SK-N-SH (cell line): ENCODE measurements at regions not wholly inside any gene's neighbourhood (a gene's known extent, or its start where the extent isn't known, plus 50 kb on each side); places are given as distances from the start of the nearest gene placed in this dataset.

Experiments used
- CTCF ChIA-PET: fragments of 300-600, 350-600 bp; formaldehyde crosslinking; extraction: SDS; loops from one replicate; lab custom pipeline; 2021; lab: Yijun Ruan, JAX
- POLR2A ChIA-PET: fragments of 350-600 bp; sonication (Branson Sonifier 250); formaldehyde crosslinking; extraction: SDS; loops from one replicate; lab custom pipeline; 2020; ENCODE audit warnings: antibody characterized with exemption, inconsistent platforms; lab: Yijun Ruan, JAX
- DNase-seq: peaks from one replicate; pipeline ENCODE4 v3.0.0; 2012
- H2AFZ ChIP-seq: fragments of 200-600 bp; sonication (generic); 2 replicates; pipeline ENCODE4 v1.8.1; 2016; ENCODE audit warnings: antibody characterized with exemption, mild to moderate bottlenecking, low read depth
- H3F3A ChIP-seq: fragments of 200-600 bp; sonication (generic); replicated peaks from 2 replicates; pipeline ENCODE3; 2016; ENCODE audit warnings: antibody characterized with exemption, mild to moderate bottlenecking; ENCODE audit not compliant: insufficient read depth
- H3K27ac ChIP-seq, 2 experiments: fragments of 200-500 bp in 1 of 2; fragments of 200-600 bp in 1 of 2; sonication (Bioruptor generic) in 1 of 2; sonication (generic), shearing (Covaris generic) in 1 of 2; 2 replicates each; pipeline versions ENCODE4 v1.5.1 to v1.6.1; 2014 to 2016; ENCODE audit warnings: low read depth in 2 of 2, inconsistent platforms in 1 of 2, low read length in 1 of 2, mild to moderate bottlenecking in 1 of 2, mixed read lengths in 1 of 2
- H3K27me3 ChIP-seq: fragments of 200-600 bp; sonication (generic), shearing (Covaris generic); 2 replicates; pipeline ENCODE4 v1.6.1; 2016; ENCODE audit warnings: mixed run types; ENCODE audit not compliant: insufficient read depth
- H3K36me3 ChIP-seq, 2 experiments: fragments of 200-500 bp in 1 of 2; fragments of 200-600 bp in 1 of 2; sonication (Bioruptor generic) in 1 of 2; sonication (generic) in 1 of 2; replicated peaks in 1 of 2; 2 replicates each; pipeline versions ENCODE3 to v1.5.1; 2014 to 2016; ENCODE audit warnings: low read length in 1 of 2, mild to moderate bottlenecking in 1 of 2; ENCODE audit not compliant: insufficient read depth in 2 of 2, control insufficient read depth in 1 of 2
- H3K4me1 ChIP-seq, 2 experiments: fragments of 200-500 bp in 1 of 2; fragments of 200-600 bp in 1 of 2; sonication (Bioruptor generic) in 1 of 2; sonication (generic), shearing (Covaris generic) in 1 of 2; 2 replicates each; pipeline versions ENCODE4 v1.5.1 to v1.6.1; 2014 to 2016; ENCODE audit warnings: low read depth in 1 of 2, low read length in 1 of 2, mixed run types in 1 of 2; ENCODE audit not compliant: insufficient read depth in 2 of 2, control insufficient read depth in 1 of 2
- H3K4me2 ChIP-seq: fragments of 200-600 bp; sonication (generic), shearing (Covaris generic); 2 replicates; pipeline ENCODE4 v1.6.1; 2017; ENCODE audit warnings: mixed run types
- H3K4me3 ChIP-seq, 2 experiments: fragments of 200-500 bp in 1 of 2; fragments of 200-600 bp in 1 of 2; sonication (Bioruptor generic) in 1 of 2; sonication (generic), shearing (Covaris generic) in 1 of 2; 2 replicates each; pipeline versions ENCODE4 v1.5.1 to v1.8.1; 2014 to 2016; ENCODE audit warnings: low read depth in 2 of 2, inconsistent platforms in 1 of 2, low read length in 1 of 2, mild to moderate bottlenecking in 1 of 2, mixed read lengths in 1 of 2, moderate library complexity in 1 of 2
- H3K79me2 ChIP-seq: fragments of 200-600 bp; sonication (generic); 2 replicates; pipeline ENCODE4 v1.8.1; 2017; ENCODE audit warnings: mild to moderate bottlenecking; ENCODE audit not compliant: insufficient read depth
- H3K9ac ChIP-seq: fragments of 200-600 bp; sonication (generic); 2 replicates; pipeline ENCODE4 v1.6.1; 2017; ENCODE audit warnings: mixed run types
- H3K9me2 ChIP-seq: fragments of 200-600 bp; sonication (generic); 2 replicates; pipeline ENCODE4 v1.6.1; 2017; ENCODE audit warnings: mixed run types
- H3K9me3 ChIP-seq: fragments of 200-600 bp; sonication (generic); 2 replicates; pipeline ENCODE4 v1.6.1; 2017; ENCODE audit warnings: mixed run types, mild to moderate bottlenecking, moderate library complexity
- H4K20me1 ChIP-seq: fragments of 200-600 bp; sonication (generic); 2 replicates; pipeline ENCODE4 v1.6.1; 2017; ENCODE audit warnings: mild to moderate bottlenecking, mixed run types; ENCODE audit not compliant: insufficient read depth
- ELF1 ChIP-seq: IDR thresholded peaks from 2 replicates; pipeline ENCODE4 v1.4.0; 2012
- FOSL2 ChIP-seq: IDR thresholded peaks from 2 replicates; pipeline ENCODE4 v1.4.0; 2012; ENCODE audit warnings: low read depth, mild to moderate bottlenecking, moderate library complexity, borderline replicate concordance
- MXI1 ChIP-seq: IDR thresholded peaks from 2 replicates; pipeline ENCODE4 v1.6.1; 2012; ENCODE audit warnings: mild to moderate bottlenecking, low read depth, low read length, improper control_type of control experiment
- NFIC ChIP-seq: IDR thresholded peaks from 2 replicates; pipeline ENCODE4 v1.4.0; 2012; ENCODE audit warnings: borderline replicate concordance
- NRF1 ChIP-seq: IDR thresholded peaks from 2 replicates; pipeline ENCODE4 v1.6.1; 2012; ENCODE audit warnings: low read depth, mild to moderate bottlenecking, low read length
- RAD21 ChIP-seq: IDR thresholded peaks from 2 replicates; pipeline ENCODE4 v1.6.1; 2012; ENCODE audit warnings: mild to moderate bottlenecking, low read length
- SIN3A ChIP-seq: IDR thresholded peaks from 2 replicates; pipeline ENCODE4 v1.6.1; 2012; ENCODE audit warnings: low read depth, mild to moderate bottlenecking, low read length, moderate library complexity, borderline replicate concordance
- SMC3 ChIP-seq: IDR thresholded peaks from 2 replicates; pipeline ENCODE4 v1.6.1; 2012; ENCODE audit warnings: low read depth, low read length, improper control_type of control experiment
- YY1 ChIP-seq: IDR thresholded peaks from 2 replicates; pipeline ENCODE4 v1.4.0; 2012; ENCODE audit warnings: low read depth, mild to moderate bottlenecking
- WGBS: methylation state at CpG from one replicate; pipeline ENCODE4 v1.1.6; 2017; ENCODE audit warnings: low lambda C conversion rate; 5-methylcytosine and 5-hydroxymethylcytosine counted together
- TF ChIP-seq, protein P1 (sequence below): fragments of 150-350 bp; IDR thresholded peaks from 2 replicates; pipeline ENCODE4 v1.6.1; 2017; ENCODE audit warnings: antibody characterized with exemption, low read length, low read depth, borderline replicate concordance

DNA sequence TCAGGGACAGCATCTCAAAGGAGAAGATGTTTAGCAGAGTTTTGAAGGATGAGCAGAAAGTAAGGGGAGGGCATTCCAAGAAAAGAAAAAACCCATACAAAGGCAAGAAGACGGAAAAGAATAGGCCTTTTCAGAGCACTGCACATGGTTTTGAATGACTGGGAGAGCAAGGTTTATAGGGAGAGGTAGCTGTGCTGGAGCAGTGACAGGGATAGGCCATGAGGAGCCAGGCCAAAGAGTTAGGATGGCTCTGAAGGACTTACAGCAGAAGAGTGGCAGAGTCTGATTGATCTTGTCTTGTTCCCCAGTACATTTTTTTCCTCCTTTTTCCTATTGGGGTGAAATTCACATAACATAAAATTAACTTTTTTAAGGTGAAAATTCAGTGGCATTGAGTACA, 55.8 kb upstream of the PAK1 start:
- no peaks in the 10 kb centered on the region for H4K20me1 ChIP-seq
- H3K9me3 ChIP-seq = no peaks in the 10 kb centered on the region
- ChIA-PET CTCF (interaction anchor here (5.0 kb wide), 1 partner anchor 19 kb away, joined by 31 read pairs; no protein-coding TSS in a partner anchor), POLR2A (no interaction called here)
- H3K4me3 ChIP-seq = no peak overlapping the region
- no peaks in the 10 kb centered on the region for H3F3A ChIP-seq
- WGBS = 93% methylated on average over 1 of the region's 1 CpG
- no peak for DNase-seq
- no peaks in the 10 kb centered on the region for H3K79me2 ChIP-seq
- H3K4me2 ChIP-seq = no peak overlapping the region
- peaks cover 0 to 2% of the 10 kb centered on the region in 2 experiments; a peak in 1 of 4 replicates for H3K4me1 ChIP-seq
- no peak overlapping the region for H3K27ac ChIP-seq
- H3K9ac ChIP-seq = no peak overlapping the region
- no peak overlapping the region for H2AFZ ChIP-seq
- no peaks in the 10 kb centered on the region for H3K27me3 ChIP-seq
- TF ChIP-seq, protein P1, sequence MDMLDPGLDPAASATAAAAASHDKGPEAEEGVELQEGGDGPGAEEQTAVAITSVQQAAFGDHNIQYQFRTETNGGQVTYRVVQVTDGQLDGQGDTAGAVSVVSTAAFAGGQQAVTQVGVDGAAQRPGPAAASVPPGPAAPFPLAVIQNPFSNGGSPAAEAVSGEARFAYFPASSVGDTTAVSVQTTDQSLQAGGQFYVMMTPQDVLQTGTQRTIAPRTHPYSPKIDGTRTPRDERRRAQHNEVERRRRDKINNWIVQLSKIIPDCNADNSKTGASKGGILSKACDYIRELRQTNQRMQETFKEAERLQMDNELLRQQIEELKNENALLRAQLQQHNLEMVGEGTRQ = no peak
- TF ChIP-seq NFIC = no peak
- H3K9me2 ChIP-seq = no peaks in the 10 kb centered on the region
- H3K36me3 ChIP-seq = no peaks in the 10 kb centered on the region

- H3K27ac ChIP-seq = no peak overlapping the region
- DNase-seq = no peak
- no peaks in the 10 kb centered on the region for H3F3A ChIP-seq
- no peaks in the 10 kb centered on the region for H3K27me3 ChIP-seq
- H3K79me2 ChIP-seq = no peaks in the 10 kb centered on the region
- H3K4me1 ChIP-seq = peaks cover 0 to 2% of the 10 kb centered on the region in 2 experiments; a peak in 1 of 4 replicates
- no peak for TF ChIP-seq NRF1
- no peak for TF ChIP-seq ELF1
- TF ChIP-seq MXI1 = no peak
- TF ChIP-seq FOSL2 = no peak
- TF ChIP-seq SMC3 = no peak
- no peak for TF ChIP-seq SIN3A
- POLR2A ChIA-PET = no interaction called here
- no peaks in the 10 kb centered on the region for H4K20me1 ChIP-seq
- WGBS = 93% methylated on average over 4 of the region's 4 CpGs
- H3K36me3 ChIP-seq = no peaks in the 10 kb centered on the region
- H3K9me3 ChIP-seq = no peaks in the 10 kb centered on the region
- CTCF ChIA-PET = interaction anchor here (0.7 to 1.8 kb wide), 3 partner anchors 9 to 22 kb away, joined by 3 to 5 read pairs (median 4); no protein-coding TSS in a partner anchor
- no peaks in the 10 kb centered on the region for H3K9me2 ChIP-seq
- H3K9ac ChIP-seq = no peak overlapping the region
- H3K4me3 ChIP-seq = no peak overlapping the region
- no peak overlapping the region for H2AFZ ChIP-seq
- H3K4me2 ChIP-seq = no peak overlapping the region
Measured at GRCh38 chr11:77525455-77526091, 51.7 kb upstream of the PAK1 start.

- no peak overlapping the region for H3K27ac ChIP-seq
- H2AFZ ChIP-seq = no peak overlapping the region
- CTCF ChIA-PET = interaction anchor here (0.7 to 1.8 kb wide), 2 partner anchors 23 to 337 kb away, joined by 3 to 5 read pairs; no protein-coding TSS in a partner anchor
Measured at GRCh38 chr11:77524539-77524938, 50.6 kb upstream of the PAK1 start.

More at GRCh38 chr11:77524539-77524938, 50.6 kb upstream of the PAK1 start:
- no peak overlapping the region for H3K4me3 ChIP-seq
- no peaks in the 10 kb centered on the region for H3K27me3 ChIP-seq
- H3K79me2 ChIP-seq = no peaks in the 10 kb centered on the region
- DNase-seq = no peak
- H3K9me2 ChIP-seq = no peaks in the 10 kb centered on the region
- TF ChIP-seq RAD21 (0 out of 2 replicates have a peak, but pooled peaks have one; percentile 17), YY1 (no peak)
- H3K4me2 ChIP-seq = no peak overlapping the region
- POLR2A ChIA-PET = interaction anchor here (0.7 kb wide), 2 partner anchors 470 to 1477 kb away, joined by 3 to 4 read pairs; partner anchors contain the start of gene INTS4
- H3K36me3 ChIP-seq = no peaks in the 10 kb centered on the region
- no peaks in the 10 kb centered on the region for H4K20me1 ChIP-seq
- H3K9me3 ChIP-seq = no peaks in the 10 kb centered on the region
- H3F3A ChIP-seq = no peaks in the 10 kb centered on the region
- H3K9ac ChIP-seq = no peak overlapping the region
- no peaks in the 10 kb centered on the region for H3K4me1 ChIP-seq
